Ishikawa (cell line): ENCODE measurements at regions not wholly inside any gene's neighbourhood (a gene's known extent, or its start where the extent isn't known, plus 50 kb on each side); places are given as distances from the start of the nearest gene placed in this dataset.

Experiments used
- CEBPB ChIP-seq: IDR thresholded peaks from 2 replicates; pipeline ENCODE4 v1.6.1; 2012
- CREB1 ChIP-seq: IDR thresholded peaks from 2 replicates; pipeline ENCODE4 v1.6.1; 2012; ENCODE audit warnings: low read depth
- EGR1 ChIP-seq: IDR thresholded peaks from 2 replicates; pipeline ENCODE4 v1.6.1; 2012
- EP300 ChIP-seq: IDR thresholded peaks from 2 replicates; pipeline ENCODE4 v1.6.1; 2012; ENCODE audit warnings: borderline replicate concordance
- FOXM1 ChIP-seq: IDR thresholded peaks from 2 replicates; pipeline ENCODE4 v1.6.1; 2012; ENCODE audit warnings: low read depth, borderline replicate concordance
- MAX ChIP-seq: IDR thresholded peaks from 2 replicates; pipeline ENCODE4 v1.6.1; 2012
- NFIC ChIP-seq: IDR thresholded peaks from 2 replicates; pipeline ENCODE4 v1.6.1; 2012
- RAD21 ChIP-seq: IDR thresholded peaks from 2 replicates; pipeline ENCODE4 v1.6.1; 2012; ENCODE audit warnings: low read depth
- TAF1 ChIP-seq: IDR thresholded peaks from 2 replicates; pipeline ENCODE4 v1.6.1; 2012; ENCODE audit warnings: low read depth, mild to moderate bottlenecking
- TCF12 ChIP-seq: IDR thresholded peaks from 2 replicates; pipeline ENCODE4 v1.6.1; 2012; ENCODE audit warnings: low read depth
- TEAD4 ChIP-seq: IDR thresholded peaks from 2 replicates; pipeline ENCODE4 v1.6.1; 2012
- USF1 ChIP-seq: IDR thresholded peaks from 2 replicates; pipeline ENCODE4 v1.6.1; 2012
- YY1 ChIP-seq: IDR thresholded peaks from 2 replicates; pipeline ENCODE4 v1.6.1; 2012; ENCODE audit warnings: low read depth
- ZBTB7A ChIP-seq: IDR thresholded peaks from 2 replicates; pipeline ENCODE4 v1.6.1; 2012; ENCODE audit warnings: low read depth
- TF ChIP-seq, protein P1 (sequence below): IDR thresholded peaks from 2 replicates; pipeline ENCODE4 v1.6.1; 2012; ENCODE audit warnings: low read depth, mild to moderate bottlenecking

GRCh38 chr5:23284656-23285055, 222.8 kb upstream of the PRDM9 start:
- no peak for TF ChIP-seq RAD21
- TF ChIP-seq YY1, result no peak
- no peak for TF ChIP-seq TAF1

- TF ChIP-seq, protein P1, sequence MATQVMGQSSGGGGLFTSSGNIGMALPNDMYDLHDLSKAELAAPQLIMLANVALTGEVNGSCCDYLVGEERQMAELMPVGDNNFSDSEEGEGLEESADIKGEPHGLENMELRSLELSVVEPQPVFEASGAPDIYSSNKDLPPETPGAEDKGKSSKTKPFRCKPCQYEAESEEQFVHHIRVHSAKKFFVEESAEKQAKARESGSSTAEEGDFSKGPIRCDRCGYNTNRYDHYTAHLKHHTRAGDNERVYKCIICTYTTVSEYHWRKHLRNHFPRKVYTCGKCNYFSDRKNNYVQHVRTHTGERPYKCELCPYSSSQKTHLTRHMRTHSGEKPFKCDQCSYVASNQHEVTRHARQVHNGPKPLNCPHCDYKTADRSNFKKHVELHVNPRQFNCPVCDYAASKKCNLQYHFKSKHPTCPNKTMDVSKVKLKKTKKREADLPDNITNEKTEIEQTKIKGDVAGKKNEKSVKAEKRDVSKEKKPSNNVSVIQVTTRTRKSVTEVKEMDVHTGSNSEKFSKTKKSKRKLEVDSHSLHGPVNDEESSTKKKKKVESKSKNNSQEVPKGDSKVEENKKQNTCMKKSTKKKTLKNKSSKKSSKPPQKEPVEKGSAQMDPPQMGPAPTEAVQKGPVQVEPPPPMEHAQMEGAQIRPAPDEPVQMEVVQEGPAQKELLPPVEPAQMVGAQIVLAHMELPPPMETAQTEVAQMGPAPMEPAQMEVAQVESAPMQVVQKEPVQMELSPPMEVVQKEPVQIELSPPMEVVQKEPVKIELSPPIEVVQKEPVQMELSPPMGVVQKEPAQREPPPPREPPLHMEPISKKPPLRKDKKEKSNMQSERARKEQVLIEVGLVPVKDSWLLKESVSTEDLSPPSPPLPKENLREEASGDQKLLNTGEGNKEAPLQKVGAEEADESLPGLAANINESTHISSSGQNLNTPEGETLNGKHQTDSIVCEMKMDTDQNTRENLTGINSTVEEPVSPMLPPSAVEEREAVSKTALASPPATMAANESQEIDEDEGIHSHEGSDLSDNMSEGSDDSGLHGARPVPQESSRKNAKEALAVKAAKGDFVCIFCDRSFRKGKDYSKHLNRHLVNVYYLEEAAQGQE, result no peak
- TF ChIP-seq FOXM1, result no peak
- no peak for TF ChIP-seq USF1
- TF ChIP-seq TAF1, result no peak
- no peak for TF ChIP-seq RAD21
- TF ChIP-seq CREB1, result no peak
- no peak for TF ChIP-seq TEAD4
- TF ChIP-seq EGR1, result no peak
- no peak for TF ChIP-seq ZBTB7A
- TF ChIP-seq MAX, result no peak
These were observed 233.2 kb upstream of the PRDM9 start for GRCh38 chr5:23274171-23274570.

- no peak for TF ChIP-seq FOXM1
- no peak for TF ChIP-seq TAF1
- no peak for TF ChIP-seq ZBTB7A
- TF ChIP-seq YY1, result no peak
- no peak for TF ChIP-seq TEAD4
- TF ChIP-seq EP300, result no peak
- no peak for TF ChIP-seq CEBPB
- TF ChIP-seq NFIC, result no peak
- TF ChIP-seq USF1, result no peak
- TF ChIP-seq, protein P1, result no peak
- no peak for TF ChIP-seq CREB1
- no peak for TF ChIP-seq EGR1
- TF ChIP-seq RAD21, result no peak
- TF ChIP-seq MAX, result no peak
- no peak for TF ChIP-seq TCF12
These were observed 237.4 kb upstream of the PRDM9 start for GRCh38 chr5:23269981-23270380.

DNA sequence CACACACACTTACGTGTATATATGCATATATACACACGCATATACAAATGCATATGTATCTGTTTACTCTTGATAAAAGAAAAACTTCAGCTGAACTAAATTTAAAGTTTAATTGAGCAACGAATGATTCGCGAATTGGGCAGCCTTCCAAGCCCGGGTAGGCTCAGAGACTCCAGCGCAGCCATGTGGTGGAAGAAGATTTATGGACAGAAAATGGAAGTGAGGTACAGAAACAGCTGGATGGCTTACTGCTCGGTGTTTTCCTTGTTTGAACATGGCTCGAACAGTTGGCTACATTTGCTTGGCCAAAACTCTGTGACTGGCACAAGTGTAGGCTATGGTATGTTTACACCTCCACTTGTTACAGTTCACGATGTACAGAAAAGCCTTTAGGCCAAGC, 239.3 kb upstream of the PRDM9 start:
- TF ChIP-seq TCF12 (no peak), CREB1 (no peak), RAD21 (no peak), ZBTB7A (no peak), CEBPB (no peak), TEAD4 (no peak), USF1 (no peak), TAF1 (no peak), YY1 (no peak), NFIC (no peak), FOXM1 (no peak), MAX (no peak), EP300 (no peak)

- no peak for TF ChIP-seq ZBTB7A
These were observed 246.8 kb upstream of the PRDM9 start for GRCh38 chr5:23260621-23261020.

DNA sequence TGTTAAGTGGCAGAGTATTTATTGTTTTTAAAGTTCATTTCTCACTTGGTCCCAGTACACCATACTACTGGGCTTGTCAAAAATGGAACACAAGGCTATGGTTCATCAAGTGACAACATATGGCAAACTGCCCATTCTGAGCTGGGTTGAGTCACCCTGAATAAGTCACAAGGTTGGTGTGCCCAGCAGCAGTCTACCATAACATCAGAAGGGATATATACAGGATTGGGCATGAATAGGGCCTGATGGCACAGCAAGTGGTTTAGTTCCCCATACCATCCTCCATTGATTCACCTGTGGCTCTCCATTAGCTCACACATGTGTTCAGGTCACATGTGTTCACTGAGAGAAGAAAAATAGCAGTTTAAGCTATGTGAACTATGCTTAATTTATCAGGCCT, 249.8 kb upstream of the PRDM9 start:
- TF ChIP-seq EP300 (no peak), ZBTB7A (no peak), MAX (no peak), NFIC (no peak), USF1 (no peak), CEBPB (no peak), TAF1 (no peak)
- TF ChIP-seq, protein P1, result no peak
